ENCODE measurements at regions not wholly inside any gene's neighbourhood (a gene's known extent, or its start where the extent isn't known, plus 50 kb on each side); places are given as distances from the start of the nearest gene placed in this dataset.

- intact Hi-C loops (cut with micrococcal nuclease): no loop called here
Observed at GRCh38 chr1:216826214-216826613, 103.0 kb upstream of the ESRRG start.

GRCh38 chr1:216825557-216825956, 102.3 kb upstream of the ESRRG start:
- intact Hi-C loops (cut with micrococcal nuclease): no loop called here

DNA sequence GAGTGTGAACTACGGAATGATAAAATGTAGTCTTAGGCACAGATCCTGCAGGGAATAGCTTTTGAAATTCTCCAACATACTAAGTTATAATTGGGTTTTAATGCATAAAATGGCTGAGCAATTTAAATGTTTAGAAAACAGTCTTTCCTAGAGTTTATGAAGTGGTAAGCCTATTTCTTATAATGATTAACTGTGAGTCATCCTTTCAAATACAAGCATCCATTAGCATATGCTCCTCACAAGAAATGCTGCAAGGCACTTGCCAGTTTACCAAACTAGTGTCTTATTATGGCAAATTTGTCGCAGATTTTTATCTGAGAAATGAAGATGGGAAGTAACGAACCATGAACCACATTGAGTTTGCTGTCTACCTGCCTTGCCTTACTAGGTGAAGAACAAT, 101.3 kb upstream of the ESRRG start:
- intact Hi-C loops (cut with micrococcal nuclease): no loop called here

GRCh38 chr1:216823731-216824130, 100.5 kb upstream of the ESRRG start:
- intact Hi-C loops (cut with micrococcal nuclease): loop anchor here (2.0 kb wide), 1 partner anchor 55 kb away; no protein-coding TSS in a partner anchor

- intact Hi-C loops (cut with micrococcal nuclease): loop anchor here (2.0 kb wide), 1 partner anchor 54 kb away; no protein-coding TSS in a partner anchor
Observed at GRCh38 chr1:216822480-216822879, 99.3 kb upstream of the ESRRG start.

- intact Hi-C loops (cut with micrococcal nuclease): no loop called here
Observed at GRCh38 chr1:216820345-216820744, 97.1 kb upstream of the ESRRG start.

GRCh38 chr1:216818284-216818683, 95.1 kb upstream of the ESRRG start:
- intact Hi-C loops (cut with micrococcal nuclease): no loop called here

- intact Hi-C loops (cut with micrococcal nuclease): no loop called here
Observed at GRCh38 chr1:216815260-216816131, 92.3 kb upstream of the ESRRG start.

DNA sequence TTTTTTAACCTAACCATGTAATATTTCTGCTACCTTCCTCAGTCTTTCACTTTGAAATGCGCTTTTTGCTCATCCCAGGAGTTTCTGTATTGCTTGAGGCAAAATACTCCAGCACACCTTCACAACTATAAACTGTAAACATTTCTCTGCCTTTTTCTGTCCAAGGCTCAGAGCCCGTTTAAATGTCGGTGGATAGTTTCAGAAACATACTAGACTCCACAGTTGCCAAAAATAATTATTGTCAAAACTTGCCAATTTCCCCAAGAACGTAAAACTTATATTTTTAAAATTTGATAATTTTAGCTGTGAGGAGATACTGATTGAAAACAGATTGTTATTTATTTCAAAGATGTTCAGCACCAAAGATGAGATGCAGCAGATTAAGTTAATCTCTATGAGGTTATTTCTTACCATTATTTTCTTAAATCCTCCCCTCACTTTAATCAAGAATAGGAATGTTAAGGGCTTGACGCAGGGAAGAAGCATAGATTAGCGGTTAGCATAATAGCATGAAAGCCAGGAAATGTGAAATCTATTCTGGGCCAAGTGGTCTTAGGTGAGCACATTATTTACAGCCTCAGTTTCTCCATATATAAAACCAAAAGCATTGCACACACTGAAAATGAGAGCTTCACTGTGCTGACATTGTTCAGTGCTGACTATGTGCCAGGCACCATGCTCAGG, 91.5 kb upstream of the ESRRG start:
- intact Hi-C loops (cut with micrococcal nuclease): no loop called here

- intact Hi-C loops (cut with micrococcal nuclease): no loop called here
Observed at GRCh38 chr1:216812966-216813365, 89.7 kb upstream of the ESRRG start.

GRCh38 chr1:216809649-216810048, 86.4 kb upstream of the ESRRG start:
- intact Hi-C loops (cut with micrococcal nuclease): no loop called here

DNA sequence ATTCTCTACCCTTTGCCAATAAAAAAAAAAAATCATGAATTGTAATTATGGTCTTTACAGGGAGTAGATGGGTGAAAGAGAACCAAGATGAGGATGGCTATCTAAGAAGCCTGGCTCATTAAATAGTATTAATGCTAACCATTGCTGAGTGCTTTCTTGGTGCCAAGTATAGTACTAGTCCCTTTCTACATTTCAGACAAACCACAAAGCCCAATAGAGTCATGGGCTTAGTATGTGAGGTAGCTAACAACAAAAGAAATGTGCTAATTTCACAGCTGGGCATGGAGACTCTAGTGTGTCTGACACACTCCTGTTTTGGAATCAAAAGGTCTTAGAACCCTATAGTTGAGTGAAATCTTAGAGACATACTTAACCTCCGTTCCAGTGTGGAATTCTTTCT, 84.5 kb upstream of the ESRRG start:
- intact Hi-C loops (cut with micrococcal nuclease): no loop called here

DNA sequence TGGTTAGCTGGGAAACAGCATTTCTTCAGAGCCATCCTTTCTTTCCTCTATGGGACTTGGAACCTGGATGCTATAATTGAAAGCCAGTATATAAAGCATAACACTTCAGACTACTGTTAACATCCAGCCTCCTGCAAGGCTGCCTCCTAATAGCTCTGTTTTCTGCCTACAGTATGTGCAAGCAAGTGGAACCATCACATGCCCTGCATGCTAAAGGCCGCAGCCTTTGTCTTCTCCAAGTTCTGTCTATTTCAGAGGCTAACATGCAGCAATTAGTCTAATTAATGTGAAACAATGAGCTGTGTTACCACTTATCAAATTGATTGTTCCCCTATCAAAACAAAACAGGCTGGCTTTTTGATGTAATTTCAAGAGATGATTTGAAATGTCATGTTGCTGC, 82.7 kb upstream of the ESRRG start:
- intact Hi-C loops (cut with micrococcal nuclease): no loop called here

DNA sequence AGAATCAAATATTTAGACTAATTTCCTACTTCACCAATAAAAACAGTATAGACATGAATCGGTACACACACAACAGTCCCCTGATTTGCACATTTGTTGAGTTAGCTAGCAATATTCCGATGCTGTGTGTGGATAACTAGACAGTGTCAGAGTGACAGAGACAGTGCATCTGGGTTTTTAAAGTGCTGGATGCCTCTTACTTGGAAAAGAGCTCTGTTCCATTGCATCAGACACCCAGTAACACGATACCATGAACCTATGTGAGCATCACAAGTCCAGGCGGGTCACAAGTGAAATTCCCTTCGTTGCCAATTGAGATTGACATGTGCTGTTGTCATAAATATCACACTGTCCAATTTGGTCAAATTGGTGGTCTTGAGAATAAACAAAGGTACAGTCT, 82.0 kb upstream of the ESRRG start:
- intact Hi-C loops (cut with micrococcal nuclease): no loop called here

- intact Hi-C loops (cut with micrococcal nuclease): no loop called here
Observed at GRCh38 chr1:216804111-216804510, 80.9 kb upstream of the ESRRG start.

- intact Hi-C loops (cut with micrococcal nuclease): no loop called here
Observed at GRCh38 chr1:216794586-216794985, 71.4 kb upstream of the ESRRG start.

GRCh38 chr1:216793973-216794372, 70.7 kb upstream of the ESRRG start:
- intact Hi-C loops (cut with micrococcal nuclease): no loop called here

GRCh38 chr1:216793303-216793702, 70.1 kb upstream of the ESRRG start:
- intact Hi-C loops (cut with micrococcal nuclease): no loop called here

DNA sequence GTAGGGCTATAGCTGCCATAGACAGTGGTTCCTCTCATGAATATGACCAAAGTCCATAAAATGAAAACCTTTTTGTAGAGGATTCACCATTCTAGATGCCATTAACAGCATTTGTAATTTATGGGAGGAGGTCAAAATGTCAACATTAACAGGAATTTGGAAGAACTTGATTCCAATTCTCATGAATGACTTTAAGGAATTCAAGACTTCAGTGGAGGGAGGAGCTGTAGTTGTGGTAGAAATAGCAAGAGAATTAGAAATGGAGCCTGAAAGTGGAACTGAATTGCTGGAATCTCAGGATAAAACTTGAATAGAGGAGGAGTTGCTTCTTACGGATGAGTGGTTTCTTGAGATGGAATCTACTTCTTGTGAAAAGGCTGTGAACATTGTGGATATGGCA, 65.4 kb upstream of the ESRRG start:
- intact Hi-C loops (cut with micrococcal nuclease): no loop called here

DNA sequence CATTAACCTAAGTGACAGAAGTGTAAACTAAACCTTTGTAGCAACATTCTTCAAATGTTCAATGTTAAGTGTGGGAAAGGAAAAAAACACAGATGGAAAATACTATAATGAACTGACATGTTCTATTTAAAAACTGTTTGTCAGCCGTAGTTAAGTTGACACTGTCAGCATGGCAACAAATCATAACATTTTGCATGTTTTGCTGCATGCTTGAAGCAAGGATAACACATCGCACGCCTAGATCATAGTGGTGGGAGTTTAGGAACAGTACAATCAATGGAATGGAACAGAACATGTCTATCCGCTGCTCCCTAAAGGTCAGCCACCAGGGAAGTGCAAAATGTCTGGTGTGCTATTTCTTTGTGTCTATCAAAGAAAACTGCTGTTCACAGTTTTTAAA, 62.5 kb upstream of the ESRRG start:
- intact Hi-C loops (cut with micrococcal nuclease): no loop called here

- intact Hi-C loops (cut with micrococcal nuclease): no loop called here
Observed at GRCh38 chr1:216785221-216785620, 62.0 kb upstream of the ESRRG start.

DNA sequence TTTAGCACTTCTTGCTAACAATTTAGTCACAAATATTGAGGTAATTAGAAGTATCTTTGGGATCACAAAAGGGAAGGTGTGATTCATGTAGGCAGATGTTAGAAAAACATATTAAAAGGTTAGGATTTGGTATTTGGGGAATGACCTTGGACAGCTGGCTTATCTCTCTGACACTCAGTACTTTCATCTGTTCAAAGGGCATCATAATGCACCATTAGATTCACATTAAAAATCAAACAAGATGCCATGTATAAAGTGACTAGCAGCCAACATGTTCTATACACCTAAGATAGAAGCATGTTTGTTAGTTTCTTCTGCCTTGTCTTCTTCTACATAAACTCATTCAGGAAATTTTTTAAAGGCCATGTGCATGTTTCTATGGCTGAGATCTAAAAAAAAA, 56.5 kb upstream of the ESRRG start:
- intact Hi-C loops (cut with micrococcal nuclease): loop anchor here (5.0 kb wide), 1 partner anchor 223 kb away; no protein-coding TSS in a partner anchor

DNA sequence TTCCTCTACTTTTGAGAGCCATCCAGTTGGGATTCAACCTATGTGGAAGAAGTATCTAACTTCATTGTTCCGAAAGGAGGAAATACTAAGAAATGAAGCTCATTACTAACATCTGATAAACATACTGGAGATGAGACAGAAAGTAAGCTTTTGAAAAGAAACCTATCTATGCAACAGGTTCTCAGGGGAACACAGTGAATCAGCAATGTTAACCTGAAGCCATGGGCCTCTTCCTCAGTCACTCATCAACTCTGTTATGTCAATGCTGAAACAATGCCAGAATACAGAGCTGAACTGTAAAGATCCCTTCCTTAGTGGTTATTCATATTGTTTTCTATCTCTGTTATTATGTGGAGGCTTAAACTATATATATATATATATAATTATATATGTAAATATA, 55.5 kb upstream of the ESRRG start:
- intact Hi-C loops (cut with micrococcal nuclease): loop anchor here (5.0 kb wide), 1 partner anchor 224 kb away; no protein-coding TSS in a partner anchor

All from T-helper 1 cell treated with Interleukin-12 subunit alpha and Interleukin-12 subunit beta and Interleukin-4 antibody, amounts not matched to agents 30 ng/mL and 1 ng/mL, for 36 hours (primary cell).